HG03139 (cell line): ENCODE measurements at regions not wholly inside any gene's neighbourhood (a gene's known extent, or its start where the extent isn't known, plus 50 kb on each side); places are given as distances from the start of the nearest gene placed in this dataset.
A peak's percentile ranks its signal among the peaks of the same experiment; 100 is the strongest.

ENCODE experiments used
- ATAC-seq: cut with Tn5 transposase; IDR thresholded peaks from one replicate; pipeline ENCODE4 v1.9.1; 2021; ENCODE audit not compliant: unreplicated experiment

DNA sequence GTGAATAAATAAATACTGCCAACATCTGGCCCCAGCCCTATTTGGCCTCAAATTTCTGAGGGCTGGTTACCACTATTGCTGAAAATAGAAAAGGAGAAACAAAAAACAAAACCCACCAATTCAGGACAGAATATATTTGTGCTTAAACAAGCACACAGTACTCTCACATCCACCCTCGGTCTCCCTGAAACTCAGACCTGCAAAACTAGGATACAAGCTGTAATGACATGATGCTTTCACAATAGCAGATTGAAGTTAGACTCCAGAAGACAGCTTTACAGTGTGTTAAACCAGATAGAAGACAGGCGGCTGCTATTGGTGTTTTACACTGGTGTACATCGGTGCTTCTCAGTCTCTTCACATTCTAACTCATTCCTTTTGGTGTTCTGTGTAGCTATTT is 214.9 kb upstream of the DMRT1 start:
- ATAC-seq = no peak

DNA sequence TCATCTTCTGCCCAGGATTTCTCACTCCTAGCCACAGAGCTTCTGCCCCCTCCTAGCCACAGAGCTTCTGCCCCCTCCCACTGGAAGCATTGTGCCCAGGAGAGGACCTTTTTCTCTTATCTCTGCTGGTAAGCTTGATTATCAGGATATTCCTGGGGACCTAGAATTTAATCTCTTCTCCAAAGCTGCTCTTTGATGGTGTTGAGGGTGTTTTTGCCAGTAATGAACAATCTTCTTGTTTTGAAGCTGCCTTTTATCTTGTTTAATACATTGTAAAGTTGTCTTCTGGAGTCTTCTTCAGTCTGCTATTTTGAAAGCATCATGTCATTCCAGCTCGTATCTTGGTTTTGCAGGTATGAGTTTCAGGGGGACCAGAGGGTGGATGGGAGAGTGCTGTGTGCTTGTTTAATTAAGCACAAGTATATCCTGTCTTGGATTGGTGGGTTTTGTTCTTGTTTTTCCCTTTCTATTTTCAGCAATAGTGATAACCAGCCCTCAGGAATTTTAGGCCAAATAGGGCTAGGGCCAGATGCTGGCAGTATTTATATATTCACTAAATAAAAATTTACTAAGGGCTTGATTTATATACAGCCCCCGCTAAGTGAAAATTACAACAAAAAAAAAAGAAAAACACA is 214.0 kb upstream of the DMRT1 start:
- ATAC-seq = no peak

GRCh38 chr9:629146-629545 is 212.4 kb upstream of the DMRT1 start:
- no peak for ATAC-seq

DNA sequence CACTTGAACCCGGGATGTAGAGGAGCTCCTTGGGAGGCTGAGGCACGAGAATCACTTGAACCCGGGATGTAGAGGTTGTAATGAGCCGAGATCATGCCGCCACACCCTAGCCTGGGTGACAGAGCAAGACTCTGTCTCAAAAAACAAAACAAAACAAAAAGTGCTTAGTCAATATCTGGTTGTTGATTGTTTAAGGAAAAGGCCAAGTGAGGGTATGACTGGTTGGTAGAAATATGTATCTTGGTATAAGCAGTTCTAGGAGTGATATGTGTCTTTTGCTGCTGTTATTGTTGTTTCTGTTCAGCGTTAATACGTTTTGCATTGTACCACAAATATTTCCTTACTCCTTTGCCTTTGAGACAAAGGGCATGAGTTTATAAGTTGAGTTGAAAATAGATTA is 210.7 kb upstream of the DMRT1 start:
- no peak for ATAC-seq

DNA sequence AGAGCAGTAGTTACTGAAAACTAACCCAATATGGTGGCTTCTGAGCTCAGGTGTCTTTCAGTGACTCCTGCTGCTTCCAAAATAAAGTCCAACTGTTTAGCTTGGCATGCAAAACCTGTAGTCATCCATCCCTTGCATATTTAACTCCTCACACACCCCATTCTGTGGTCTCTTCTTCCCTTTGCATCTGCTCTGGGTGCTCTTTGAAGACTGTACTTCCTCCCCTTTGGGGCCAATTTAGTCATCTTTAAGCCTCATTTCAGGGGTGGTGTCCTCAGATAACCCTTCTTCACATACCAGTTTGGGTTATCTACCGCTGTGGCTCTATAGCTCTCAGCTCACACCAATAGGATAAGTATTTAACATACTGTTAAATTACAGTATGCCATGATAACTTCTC is 209.9 kb upstream of the DMRT1 start:
- no peak for ATAC-seq

- ATAC-seq = no peak
These were observed 208.0 kb upstream of the DMRT1 start for GRCh38 chr9:633461-633860.

- no peak for ATAC-seq
These were observed 204.4 kb upstream of the DMRT1 start for GRCh38 chr9:636931-637591.

- ATAC-seq = no peak
These were observed 203.3 kb upstream of the DMRT1 start for GRCh38 chr9:638152-638551.

DNA sequence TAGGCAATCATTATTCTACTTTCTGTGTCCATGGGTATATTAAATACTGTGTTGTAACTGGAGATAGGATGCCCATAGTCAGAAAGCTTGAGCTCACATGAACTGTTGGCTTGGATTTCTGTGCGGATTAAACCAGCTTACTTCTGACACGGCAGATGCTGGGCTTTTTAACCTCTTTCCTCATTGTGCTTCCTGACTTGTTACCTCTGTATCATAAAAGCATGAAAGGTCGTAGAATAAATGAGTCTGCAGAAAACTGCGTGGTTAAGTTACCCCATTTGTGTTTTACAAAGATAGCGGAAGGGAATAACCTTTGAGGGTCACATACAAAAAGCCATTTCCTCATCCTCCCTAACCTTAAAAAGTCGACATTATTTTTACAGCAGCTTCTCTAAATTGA is 199.5 kb upstream of the DMRT1 start:
- ATAC-seq = no peak

GRCh38 chr9:643966-644365 is 197.5 kb upstream of the DMRT1 start:
- no peak for ATAC-seq

- no peak for ATAC-seq
These were observed 194.0 kb upstream of the DMRT1 start for GRCh38 chr9:647522-647921.

- no peak for ATAC-seq
These were observed 192.1 kb upstream of the DMRT1 start for GRCh38 chr9:649128-650074.

DNA sequence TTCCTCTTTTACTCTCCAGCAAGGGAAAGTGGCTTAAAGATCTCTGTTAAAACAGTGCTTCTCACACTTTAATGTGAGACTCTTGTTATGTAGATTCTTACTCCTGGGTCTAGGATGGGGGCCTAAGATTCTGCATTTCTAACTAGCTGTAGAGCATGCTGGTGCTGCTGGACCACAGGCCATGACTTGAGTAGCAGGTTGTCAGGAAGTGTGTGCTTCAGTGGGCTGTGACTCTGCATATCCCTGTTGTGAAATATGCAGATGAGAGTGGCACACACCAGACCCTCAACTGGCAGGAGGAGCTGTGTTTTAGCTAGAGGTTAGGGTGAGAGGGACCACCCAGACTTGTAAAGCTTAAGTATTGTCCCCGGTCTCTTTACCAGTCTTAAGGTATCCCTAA is 191.1 kb upstream of the DMRT1 start:
- no peak for ATAC-seq

DNA sequence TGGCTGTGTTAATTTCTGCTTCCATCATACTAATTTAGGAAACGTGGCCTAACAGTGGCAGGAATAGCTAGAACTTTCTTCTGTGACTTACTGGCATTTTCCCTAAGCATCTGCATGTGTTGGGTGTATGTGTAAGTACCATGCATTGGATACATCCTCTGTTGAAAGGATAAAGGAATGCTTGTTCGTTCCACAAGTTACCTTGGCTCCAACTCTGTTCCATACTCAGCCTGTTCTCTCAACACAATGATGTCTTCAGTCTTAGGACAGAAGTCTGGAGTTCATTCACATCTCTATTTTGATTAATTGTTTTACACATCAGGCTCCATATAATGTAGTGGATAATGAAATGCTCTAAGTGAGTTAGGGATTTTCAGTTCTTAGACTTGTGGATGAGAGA is 190.1 kb upstream of the DMRT1 start:
- ATAC-seq = no peak

GRCh38 chr9:652914-653313 is 188.6 kb upstream of the DMRT1 start:
- ATAC-seq = no peak

GRCh38 chr9:653421-653820 is 188.1 kb upstream of the DMRT1 start:
- ATAC-seq = no peak

DNA sequence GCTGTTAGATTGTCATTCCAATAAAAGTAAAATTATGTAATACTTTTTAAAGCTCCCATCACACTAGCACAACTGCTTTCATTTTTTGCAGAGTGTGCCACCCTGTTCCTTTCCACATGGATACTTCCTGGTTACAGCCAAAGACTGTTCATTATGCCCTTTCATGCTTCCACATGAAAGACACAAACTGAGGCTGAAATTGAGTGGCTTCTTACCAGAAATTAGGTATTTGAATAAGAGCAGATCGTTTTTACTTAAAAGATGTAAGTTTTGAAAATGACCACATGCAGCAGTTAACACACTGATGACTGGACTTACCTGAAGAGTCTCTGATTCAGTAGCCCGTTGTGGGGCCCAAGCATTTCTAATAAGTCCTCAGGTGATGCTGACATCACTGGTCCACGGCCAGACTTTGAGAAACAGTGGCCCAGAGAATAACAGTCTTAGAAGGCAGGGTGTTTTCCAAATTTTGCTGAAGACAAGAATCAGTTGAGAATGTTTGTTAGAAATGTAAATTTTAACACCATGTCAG is 187.6 kb upstream of the DMRT1 start:
- ATAC-seq = no peak

GRCh38 chr9:655875-656274 is 185.6 kb upstream of the DMRT1 start:
- no peak for ATAC-seq

GRCh38 chr9:656926-657568 is 184.4 kb upstream of the DMRT1 start:
- no peak for ATAC-seq

DNA sequence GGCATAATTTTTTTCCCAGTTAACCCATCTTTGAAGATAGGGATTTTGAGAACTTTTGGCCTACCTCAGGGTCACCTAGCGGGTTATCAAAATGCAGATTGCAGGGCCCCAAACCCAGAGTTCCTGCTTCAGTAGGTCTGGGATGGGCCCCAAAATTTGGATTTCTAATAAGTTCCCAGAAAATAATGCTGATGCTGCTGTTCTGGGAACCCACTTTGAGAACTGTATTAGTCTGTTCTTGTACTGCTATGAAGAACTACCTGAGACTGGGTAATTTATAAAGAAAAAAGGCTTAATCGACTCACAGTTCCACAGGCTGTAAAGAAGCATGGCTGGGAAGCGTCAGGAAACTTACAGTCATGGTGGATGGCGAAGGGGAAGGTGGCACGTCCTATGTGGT is 182.2 kb upstream of the DMRT1 start:
- ATAC-seq = no peak

- peak; percentile 70 for ATAC-seq
These were observed 181.3 kb upstream of the DMRT1 start for GRCh38 chr9:660227-660626.
